HEK293 (cell line): ENCODE measurements at regions not wholly inside any gene's neighbourhood (a gene's known extent, or its start where the extent isn't known, plus 50 kb on each side); places are given as distances from the start of the nearest gene placed in this dataset.

Source experiments
- CTCF ChIP-seq: fragments of 450-650 bp; formaldehyde crosslinking; IDR thresholded peaks from 2 replicates; pipeline ENCODE4 v1.5.1; 2016; ENCODE audit warnings: missing biosample characterization, missing genetic modification characterization
- ELK4 ChIP-seq: IDR thresholded peaks from 2 replicates; pipeline ENCODE4 v1.6.1; 2011; ENCODE audit warnings: mild to moderate bottlenecking, low read depth, low read length, borderline replicate concordance
- OVOL3 ChIP-seq: fragments of 450-650 bp; formaldehyde crosslinking; IDR thresholded peaks from 2 replicates; pipeline ENCODE4 v1.5.1; 2016; ENCODE audit warnings: missing biosample characterization, missing genetic modification characterization
- PRDM1 ChIP-seq: fragments of 450-650 bp; formaldehyde crosslinking; IDR thresholded peaks from 2 replicates; pipeline ENCODE4; 2016; ENCODE audit warnings: missing biosample characterization, missing genetic modification characterization
- ZBTB21 ChIP-seq: fragments of 450-650 bp; formaldehyde crosslinking; IDR thresholded peaks from 2 replicates; pipeline ENCODE4 v1.5.1; 2017; ENCODE audit warnings: missing biosample characterization, missing genetic modification characterization
- ZNF175 ChIP-seq: fragments of 450-650 bp; formaldehyde crosslinking; IDR thresholded peaks from 2 replicates; pipeline ENCODE4 v1.5.1; 2016; ENCODE audit warnings: missing biosample characterization, missing genetic modification characterization
- ZNF24 ChIP-seq: fragments of 450-650 bp; formaldehyde crosslinking; IDR thresholded peaks from 2 replicates; pipeline ENCODE4 v1.5.1; 2016; ENCODE audit warnings: missing biosample characterization, missing genetic modification characterization
- ZNF423 ChIP-seq: fragments of 450-650 bp; formaldehyde crosslinking; IDR thresholded peaks from 2 replicates; pipeline ENCODE4 v1.5.1; 2016; ENCODE audit warnings: missing biosample characterization, missing genetic modification characterization
- ZNF558 ChIP-seq: fragments of 450-650 bp; formaldehyde crosslinking; IDR thresholded peaks from 2 replicates; pipeline ENCODE4 v1.5.1; 2016; ENCODE audit warnings: missing biosample characterization, missing genetic modification characterization
- ZNF670 ChIP-seq: fragments of 450-650 bp; formaldehyde crosslinking; IDR thresholded peaks from 2 replicates; pipeline ENCODE4 v1.5.1; 2016; ENCODE audit warnings: missing biosample characterization, missing genetic modification characterization, low read depth
- ZNF692 ChIP-seq: fragments of 450-650 bp; formaldehyde crosslinking; IDR thresholded peaks from 2 replicates; pipeline ENCODE4 v1.5.1; 2016; ENCODE audit warnings: missing biosample characterization, missing genetic modification characterization

GRCh38 chr1:201711811-201712210, 117.1 kb upstream of the IPO9 start:
- TF ChIP-seq ZNF670 (tag by site-specific recombination) (no peak), ZNF24 (tag by site-specific recombination) (no peak), PRDM1 (tag by site-specific recombination) (no peak), ELK4 (no peak), ZNF423 (tag by site-specific recombination) (no peak), ZNF558 (no peak), OVOL3 (tag by site-specific recombination) (no peak), CTCF (no peak), ZNF175 (tag by site-specific recombination) (no peak), ZNF692 (tag by site-specific recombination) (no peak), ZBTB21 (tag by site-specific recombination) (no peak)
